ENCODE measurements at regions not wholly inside any gene's neighbourhood (a gene's known extent, or its start where the extent isn't known, plus 50 kb on each side); places are given as distances from the start of the nearest gene placed in this dataset.

- peak; percentile 40 for DNase-seq (ENCODE audit: low spot score)
Measured at GRCh38 chr13:59111751-59112171, 1052.0 kb downstream of the DIAPH3 start.

GRCh38 chr13:59112221-59112718 is 1051.5 kb downstream of the DIAPH3 start:
- peak; percentile 83 for DNase-seq (ENCODE audit: low spot score)

- DNase-seq (ENCODE audit: low spot score): no peak
Measured at GRCh38 chr13:59119475-59119874, 1044.3 kb downstream of the DIAPH3 start.

GRCh38 chr13:59120297-59120843 is 1043.4 kb downstream of the DIAPH3 start:
- DNase-seq (ENCODE audit: low spot score): no peak

GRCh38 chr13:59121507-59121906 is 1042.2 kb downstream of the DIAPH3 start:
- DNase-seq (ENCODE audit: low spot score): no peak

GRCh38 chr13:59126474-59126873 is 1037.3 kb downstream of the DIAPH3 start:
- DNase-seq (ENCODE audit: low spot score): no peak

- no peak for DNase-seq (ENCODE audit: low spot score)
Measured at GRCh38 chr13:59133903-59134302, 1029.8 kb downstream of the DIAPH3 start.

- no peak for DNase-seq (ENCODE audit: low spot score)
Measured at GRCh38 chr13:59144700-59145099, 1019.0 kb downstream of the DIAPH3 start.

GRCh38 chr13:59145381-59145780 is 1018.3 kb downstream of the DIAPH3 start:
- DNase-seq (ENCODE audit: low spot score): no peak

- no peak for DNase-seq (ENCODE audit: low spot score)
Measured at GRCh38 chr13:59157181-59157580, 1006.5 kb downstream of the DIAPH3 start.

- no peak for DNase-seq (ENCODE audit: low spot score)
Measured at GRCh38 chr13:59166174-59166573, 997.6 kb downstream of the DIAPH3 start.

- no peak for DNase-seq (ENCODE audit: low spot score)
Measured at GRCh38 chr13:59172076-59172475, 991.7 kb downstream of the DIAPH3 start.

- DNase-seq (ENCODE audit: low spot score): no peak
Measured at GRCh38 chr13:59176775-59177174, 987.0 kb downstream of the DIAPH3 start.

- DNase-seq (ENCODE audit: low spot score): peak; percentile 14
Measured at GRCh38 chr13:59178344-59178743, 985.4 kb downstream of the DIAPH3 start.

- DNase-seq (ENCODE audit: low spot score): no peak
Measured at GRCh38 chr13:59182241-59182640, 981.5 kb downstream of the DIAPH3 start.

- DNase-seq (ENCODE audit: low spot score): no peak
Measured at GRCh38 chr13:59197397-59197796, 966.3 kb downstream of the DIAPH3 start.

- no peak for DNase-seq (ENCODE audit: low spot score)
Measured at GRCh38 chr13:59201841-59202240, 961.9 kb downstream of the DIAPH3 start.

- no peak for DNase-seq (ENCODE audit: low spot score)
Measured at GRCh38 chr13:59203855-59204254, 959.9 kb downstream of the DIAPH3 start.

GRCh38 chr13:59205501-59205900 is 958.2 kb downstream of the DIAPH3 start:
- DNase-seq (ENCODE audit: low spot score): no peak

- no peak for DNase-seq (ENCODE audit: low spot score)
Measured at GRCh38 chr13:59208405-59209195, 955.1 kb downstream of the DIAPH3 start.

- no peak for DNase-seq (ENCODE audit: low spot score)
Measured at GRCh38 chr13:59210543-59210942, 953.2 kb downstream of the DIAPH3 start.

- DNase-seq (ENCODE audit: low spot score): no peak
Measured at GRCh38 chr13:59211606-59212005, 952.1 kb downstream of the DIAPH3 start.

GRCh38 chr13:59229401-59229800 is 934.3 kb downstream of the DIAPH3 start:
- DNase-seq (ENCODE audit: low spot score): no peak

GRCh38 chr13:59229861-59230260 is 933.9 kb downstream of the DIAPH3 start:
- DNase-seq (ENCODE audit: low spot score): no peak

All from globus pallidus (tissue), 1 donor.